HepG2 (cell line): ENCODE measurements at regions not wholly inside any gene's neighbourhood (a gene's known extent, or its start where the extent isn't known, plus 50 kb on each side); places are given as distances from the start of the nearest gene placed in this dataset.

ENCODE experiments used
- FOXA1 ChIP-seq, 2 experiments: fragments of 450-650 bp in 1 of 2; sonication (generic) in 1 of 2; formaldehyde crosslinking in 1 of 2; IDR thresholded peaks; 2 replicates each; pipeline versions ENCODE4 v1.4.0 to v1.6.1; 2016 to 2020; ENCODE audit warnings: missing genetic modification reagents in 1 of 2
- GABPA ChIP-seq, 2 experiments: IDR thresholded peaks; 2 replicates each; pipeline ENCODE4 v1.6.1; 2011 to 2016; ENCODE audit warnings: low read depth in 2 of 2, low read length in 1 of 2, missing biosample characterization in 1 of 2, missing genetic modification characterization in 1 of 2
- HNRNPUL1 ChIP-seq: fragments of 200-400 bp; formaldehyde crosslinking; IDR thresholded peaks from 2 replicates; pipeline ENCODE4 v1.6.1; 2017; ENCODE audit warnings: low read depth, mild to moderate bottlenecking, low read length, moderate library complexity
- MED13 ChIP-seq: sonication (generic); formaldehyde crosslinking; IDR thresholded peaks from 2 replicates; pipeline ENCODE4 v1.5.0; 2020; ENCODE audit warnings: missing genetic modification reagents
- MEIS2 ChIP-seq: sonication (generic); formaldehyde crosslinking; IDR thresholded peaks from 2 replicates; pipeline ENCODE4 v1.9.0; 2021; ENCODE audit warnings: mild to moderate bottlenecking, missing genetic modification reagents
- MYNN ChIP-seq: sonication (generic); formaldehyde crosslinking; IDR thresholded peaks from 2 replicates; pipeline ENCODE4 v1.4.0; 2020; ENCODE audit warnings: mild to moderate bottlenecking, low read depth, missing genetic modification reagents
- NR2F6 ChIP-seq, 2 experiments: IDR thresholded peaks; 2 replicates each; pipeline ENCODE4 v1.6.1; 2016; ENCODE audit warnings: antibody characterized with exemption in 1 of 2, mild to moderate bottlenecking in 1 of 2
- ONECUT2 ChIP-seq: sonication (generic); formaldehyde crosslinking; IDR thresholded peaks from 2 replicates; pipeline ENCODE4 v1.4.0; 2020; ENCODE audit warnings: missing genetic modification reagents
- PCBP1 ChIP-seq: fragments of 200-400 bp; formaldehyde crosslinking; IDR thresholded peaks from 2 replicates; pipeline ENCODE4 v1.6.1; 2017; ENCODE audit warnings: mild to moderate bottlenecking, low read depth, low read length, borderline replicate concordance
- POGZ ChIP-seq: sonication (generic); formaldehyde crosslinking; IDR thresholded peaks from 2 replicates; pipeline ENCODE4 v1.4.0; 2020; ENCODE audit warnings: mild to moderate bottlenecking, missing genetic modification reagents
- POLR2AphosphoS2 ChIP-seq: IDR thresholded peaks from 2 replicates; pipeline ENCODE4 v1.6.1; 2011; ENCODE audit warnings: low read depth, low read length, improper control_type of control experiment
- RCOR2 ChIP-seq: IDR thresholded peaks from 2 replicates; pipeline ENCODE4 v1.6.1; 2016; ENCODE audit warnings: missing biosample characterization, missing genetic modification reagents
- RXRB ChIP-seq: IDR thresholded peaks from 2 replicates; pipeline ENCODE4 v1.6.1; 2016; ENCODE audit warnings: borderline replicate concordance, missing genetic modification reagents, missing compliant biosample characterization
- ZFP41 ChIP-seq: sonication (generic); formaldehyde crosslinking; IDR thresholded peaks from 2 replicates; pipeline ENCODE4 v1.4.0; 2020; ENCODE audit warnings: mild to moderate bottlenecking, missing genetic modification reagents, borderline replicate concordance
- ZNF142 ChIP-seq: sonication (generic); formaldehyde crosslinking; IDR thresholded peaks from 2 replicates; pipeline ENCODE4 v1.4.0; 2020; ENCODE audit warnings: missing genetic modification reagents
- ZNF280B ChIP-seq: sonication (generic); formaldehyde crosslinking; IDR thresholded peaks from 2 replicates; pipeline ENCODE4 v1.5.0; 2020; ENCODE audit warnings: missing genetic modification reagents, mild to moderate bottlenecking, borderline replicate concordance
- ZNF292 ChIP-seq: sonication (generic); formaldehyde crosslinking; IDR thresholded peaks from 2 replicates; pipeline ENCODE4 v1.8.1; 2022; ENCODE audit warnings: mild to moderate bottlenecking, low read depth, missing genetic modification reagents, borderline replicate concordance
- ZNF710 ChIP-seq: sonication (generic); formaldehyde crosslinking; IDR thresholded peaks from 2 replicates; pipeline ENCODE4 v1.5.0; 2020; ENCODE audit warnings: mild to moderate bottlenecking, missing genetic modification reagents, borderline replicate concordance
- ZNF776 ChIP-seq: sonication (generic); formaldehyde crosslinking; IDR thresholded peaks from 2 replicates; pipeline ENCODE4 v1.4.0; 2020; ENCODE audit warnings: mild to moderate bottlenecking, missing genetic modification reagents
- ZNF784 ChIP-seq: sonication (generic); formaldehyde crosslinking; IDR thresholded peaks from 2 replicates; pipeline ENCODE4 v1.5.1; 2020; ENCODE audit warnings: missing genetic modification reagents, mild to moderate bottlenecking, borderline replicate concordance

- TF ChIP-seq MED13 (CRISPR knock-in tag) (no peak), ZFP41 (CRISPR knock-in tag) (no peak), MYNN (CRISPR knock-in tag) (no peak), ZNF292 (no peak), ZNF280B (CRISPR knock-in tag) (no peak), RCOR2 (CRISPR knock-in tag) (no peak), PCBP1 (no peak), ZNF784 (CRISPR knock-in tag) (no peak), ZNF776 (no peak), NR2F6 (IDR thresholded peaks at IDR 0.05) (no peak), NR2F6 (CRISPR knock-in tag; IDR thresholded peaks at IDR 0.05) (no peak), POLR2AphosphoS2 (no peak), MEIS2 (CRISPR knock-in tag) (no peak), ZNF710 (CRISPR knock-in tag) (no peak), FOXA1 (IDR thresholded peaks at IDR 0.05) (no peak), FOXA1 (CRISPR knock-in tag; IDR thresholded peaks at IDR 0.05) (0 out of 2 replicates have a peak, but pooled peaks have one; percentile 21), HNRNPUL1 (no peak), ZNF142 (CRISPR knock-in tag) (no peak), ONECUT2 (CRISPR knock-in tag) (no peak), POGZ (CRISPR knock-in tag) (peak; percentile 35; the same call in 1 of the 2 replicates), GABPA (IDR thresholded peaks at IDR 0.05; ENCODE audit: low read depth, low read length) (peak; percentile 21; the same call in 1 of the 2 replicates), GABPA (CRISPR knock-in tag; IDR thresholded peaks at IDR 0.05; ENCODE audit: low read depth) (peak; percentile 85), RXRB (CRISPR knock-in tag) (no peak)
Observed at GRCh38 chr3:43194490-43195114, 88.7 kb upstream of the POMGNT2 start (continued).
